Thoracic aorta (tissue), 2 donors: ENCODE measurements at regions not wholly inside any gene's neighbourhood (a gene's known extent, or its start where the extent isn't known, plus 50 kb on each side); places are given as distances from the start of the nearest gene placed in this dataset.

Experiments used
- ATAC-seq: fragments of 150-250 bp; one replicate; pipeline ENCODE4 v1.8.0; 2017; ENCODE audit warnings: low read depth; ENCODE audit not compliant: insufficient number of reproducible peaks, low FRiP score
- DNase-seq: peaks from one replicate; pipeline ENCODE4 v3.0.0-alpha.2; 2020; ENCODE audit warnings: low spot score
- H3K27ac ChIP-seq, 2 donors: fragments of 200-600 bp; sonication (generic); 1 replicate in 1 of 2; 2 replicates in 1 of 2; pipeline ENCODE4 v1.5.1; 2016; ENCODE audit warnings: mild to moderate bottlenecking in 2 of 2, moderate library complexity in 2 of 2
- H3K27me3 ChIP-seq: fragments of 200-600 bp; sonication (generic); replicated peaks from 2 replicates; pipeline ENCODE4 v1.6.0; 2016; ENCODE audit warnings: mild to moderate bottlenecking; ENCODE audit not compliant: insufficient read depth
- H3K36me3 ChIP-seq: fragments of 200-600 bp; sonication (generic); one replicate; pipeline ENCODE4 v1.5.1; 2016
- H3K4me1 ChIP-seq, 2 donors: fragments of 200-600 bp; sonication (generic); 1 replicate in 1 of 2; 2 replicates in 1 of 2; pipeline versions ENCODE4 v1.5.1 to v1.6.0; 2016; ENCODE audit warnings: low read depth in 2 of 2, mild to moderate bottlenecking in 1 of 2; ENCODE audit not compliant: control insufficient read depth in 1 of 2
- H3K4me3 ChIP-seq: fragments of 200-600 bp; sonication (generic); 2 replicates; pipeline ENCODE4 v1.5.1; 2016; ENCODE audit warnings: mild to moderate bottlenecking
- H3K9me3 ChIP-seq: fragments of 200-600 bp; sonication (generic); 2 replicates; pipeline ENCODE4 v1.5.1; 2016
- TF ChIP-seq, protein P1 (sequence below): fragments of 200-600 bp; sonication (generic); IDR thresholded peaks from one replicate; pipeline ENCODE4 v1.5.1; 2019; ENCODE audit warnings: antibody characterized with exemption

DNA sequence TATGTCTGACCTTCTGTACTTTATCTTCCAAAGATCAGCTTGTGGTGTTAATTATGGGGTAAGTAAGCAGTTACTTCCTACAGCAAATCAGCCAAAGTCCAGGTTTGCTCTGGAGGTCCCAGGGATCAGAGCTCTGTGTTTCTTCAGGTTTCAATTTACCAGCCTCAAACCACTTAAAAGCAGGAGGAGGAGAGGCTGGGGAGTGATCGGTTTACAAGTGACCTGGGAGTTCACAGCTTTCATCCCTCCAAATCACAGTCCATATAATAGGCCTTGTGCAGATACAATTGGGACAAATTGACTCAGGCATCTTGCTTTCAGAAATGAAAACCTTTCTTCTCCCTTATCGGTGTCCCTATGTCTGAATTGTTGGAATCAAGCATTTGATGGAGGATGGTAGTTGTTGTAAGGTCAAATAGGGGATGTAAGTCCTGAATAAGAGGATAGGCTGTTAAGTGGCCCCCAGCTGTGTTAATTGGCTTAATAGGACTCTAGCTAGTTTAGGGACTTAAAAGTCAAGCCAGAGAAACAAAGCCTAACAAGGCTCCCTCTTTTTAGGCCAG, 188.0 kb upstream of the NT5C1B start:
- TF ChIP-seq, protein P1, sequence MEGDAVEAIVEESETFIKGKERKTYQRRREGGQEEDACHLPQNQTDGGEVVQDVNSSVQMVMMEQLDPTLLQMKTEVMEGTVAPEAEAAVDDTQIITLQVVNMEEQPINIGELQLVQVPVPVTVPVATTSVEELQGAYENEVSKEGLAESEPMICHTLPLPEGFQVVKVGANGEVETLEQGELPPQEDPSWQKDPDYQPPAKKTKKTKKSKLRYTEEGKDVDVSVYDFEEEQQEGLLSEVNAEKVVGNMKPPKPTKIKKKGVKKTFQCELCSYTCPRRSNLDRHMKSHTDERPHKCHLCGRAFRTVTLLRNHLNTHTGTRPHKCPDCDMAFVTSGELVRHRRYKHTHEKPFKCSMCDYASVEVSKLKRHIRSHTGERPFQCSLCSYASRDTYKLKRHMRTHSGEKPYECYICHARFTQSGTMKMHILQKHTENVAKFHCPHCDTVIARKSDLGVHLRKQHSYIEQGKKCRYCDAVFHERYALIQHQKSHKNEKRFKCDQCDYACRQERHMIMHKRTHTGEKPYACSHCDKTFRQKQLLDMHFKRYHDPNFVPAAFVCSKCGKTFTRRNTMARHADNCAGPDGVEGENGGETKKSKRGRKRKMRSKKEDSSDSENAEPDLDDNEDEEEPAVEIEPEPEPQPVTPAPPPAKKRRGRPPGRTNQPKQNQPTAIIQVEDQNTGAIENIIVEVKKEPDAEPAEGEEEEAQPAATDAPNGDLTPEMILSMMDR = no peak
- Histone ChIP-seq H3K9me3 (no peaks in the 10 kb centered on the region), H3K27me3 (no peaks in the 10 kb centered on the region), H3K4me1 (no peaks in the 10 kb centered on the region), H3K27ac (no peak overlapping the region), H3K36me3 (no peaks in the 10 kb centered on the region), H3K4me3 (no peak overlapping the region)
- DNase-seq (no peak), ATAC-seq (no peak)

DNA sequence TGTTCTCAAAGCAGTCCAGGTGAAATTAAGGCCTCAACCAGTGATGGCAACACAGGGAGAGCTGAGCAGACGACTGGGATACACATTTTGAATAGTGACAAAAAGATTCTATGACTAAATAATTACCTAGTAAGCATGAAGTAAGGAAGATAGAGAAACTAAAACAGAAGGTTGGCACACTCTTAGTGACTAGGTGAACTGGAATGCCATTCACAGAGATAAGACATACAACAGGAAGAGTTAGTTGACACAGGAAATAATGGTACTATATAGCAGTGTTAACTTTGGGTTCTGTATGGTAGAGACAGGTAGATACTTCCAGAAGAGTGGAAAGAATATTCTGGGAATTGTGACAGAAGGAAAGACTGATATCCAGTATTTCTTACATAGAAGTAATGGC, 181.8 kb upstream of the NT5C1B start:
- DNase-seq = no peak
- no peak for ATAC-seq
- no peaks in the 10 kb centered on the region for H3K36me3 ChIP-seq
- H3K27ac ChIP-seq = no peak overlapping the region
- no peak overlapping the region for H3K4me3 ChIP-seq
- peaks cover 3% of the 10 kb centered on the region for H3K9me3 ChIP-seq
- TF ChIP-seq, protein P1 = no peak
- no peaks in the 10 kb centered on the region for H3K27me3 ChIP-seq
- no peaks in the 10 kb centered on the region for H3K4me1 ChIP-seq

DNA sequence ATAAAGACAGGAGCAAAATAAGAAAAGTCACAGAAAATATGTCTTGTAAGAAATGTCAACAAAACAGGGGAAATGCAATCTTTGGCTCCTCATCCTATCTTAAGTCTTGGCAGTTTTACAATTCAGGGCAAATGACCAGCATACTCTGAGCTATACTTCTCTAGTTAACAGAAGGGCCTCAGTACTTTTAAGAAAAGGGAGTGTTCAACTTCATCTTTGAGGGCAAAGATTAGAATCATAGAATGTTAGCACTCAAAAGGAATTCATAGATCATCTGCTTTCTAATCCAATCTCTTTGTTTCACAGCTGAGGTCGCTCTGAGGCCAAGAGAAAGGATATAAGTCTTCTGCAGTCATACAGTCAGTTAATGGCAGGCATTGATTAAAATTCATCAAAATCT, 174.0 kb upstream of the NT5C1B start:
- no peaks in the 10 kb centered on the region for H3K27me3 ChIP-seq
- no peak overlapping the region for H3K4me3 ChIP-seq
- TF ChIP-seq, protein P1 = no peak
- H3K9me3 ChIP-seq = peaks cover under 1% of the 10 kb centered on the region
- no peaks in the 10 kb centered on the region for H3K36me3 ChIP-seq
- DNase-seq = no peak
- no peak overlapping the region for H3K27ac ChIP-seq
- ATAC-seq = no peak
- peaks cover 12 to 15% of the 10 kb centered on the region in 2 donors for H3K4me1 ChIP-seq

DNA sequence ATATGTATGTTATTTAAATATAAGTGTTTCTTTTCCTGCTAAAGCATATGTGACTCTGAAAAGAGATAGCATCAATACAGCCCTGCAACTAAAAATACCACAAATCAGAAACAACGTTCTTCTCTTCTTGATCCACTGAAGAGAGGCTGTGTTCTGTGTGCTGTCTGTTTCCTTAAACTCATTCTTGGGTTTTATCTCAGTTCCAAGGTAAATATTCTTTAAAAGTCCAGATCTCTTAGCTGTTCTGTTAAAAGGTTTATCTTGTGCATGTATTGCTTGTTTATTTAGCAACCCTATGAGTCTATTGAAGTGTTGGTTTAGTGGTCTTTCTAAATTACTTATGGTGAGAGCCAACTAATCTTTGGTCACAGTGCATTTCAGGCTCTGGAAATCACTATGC, 173.3 kb upstream of the NT5C1B start:
- ATAC-seq (no peak), DNase-seq (no peak)
- H3K27ac ChIP-seq = no peak overlapping the region
- TF ChIP-seq, protein P1 = no peak
- H3K4me1 ChIP-seq = peaks cover 12 to 15% of the 10 kb centered on the region in 2 donors
- no peaks in the 10 kb centered on the region for H3K27me3 ChIP-seq
- no peaks in the 10 kb centered on the region for H3K36me3 ChIP-seq
- H3K9me3 ChIP-seq = no peaks in the 10 kb centered on the region
- H3K4me3 ChIP-seq = no peak overlapping the region

DNA sequence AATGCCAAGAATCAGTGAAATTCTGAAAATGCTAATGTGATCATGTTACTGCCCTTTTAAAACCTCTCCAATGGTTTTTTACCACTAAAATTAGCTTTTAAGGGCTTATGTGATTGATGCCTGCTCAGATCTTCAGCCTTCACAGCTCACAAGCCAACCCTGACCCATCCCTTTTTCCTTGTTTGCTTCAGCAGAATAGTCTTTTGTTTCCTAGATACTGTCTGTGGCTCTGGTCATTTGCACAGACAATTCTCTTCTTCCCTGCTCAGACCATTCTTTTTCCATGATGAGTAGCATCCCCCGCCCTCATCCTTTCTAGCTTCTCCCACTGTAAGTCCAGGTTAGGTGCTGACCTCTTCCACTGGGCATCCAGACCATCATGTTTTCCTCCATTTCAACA, 164.9 kb upstream of the NT5C1B start:
- Histone ChIP-seq H3K9me3 (no peaks in the 10 kb centered on the region), H3K27me3 (no peaks in the 10 kb centered on the region), H3K27ac (no peak overlapping the region), H3K36me3 (no peaks in the 10 kb centered on the region), H3K4me3 (no peak overlapping the region), H3K4me1 (peaks cover 0 to 23% of the 10 kb centered on the region in 2 donors)
- DNase-seq (no peak), ATAC-seq (no peak)
- TF ChIP-seq, protein P1 = no peak
